Smooth muscle cell (in vitro differentiated cells): ENCODE measurements at regions not wholly inside any gene's neighbourhood (a gene's known extent, or its start where the extent isn't known, plus 50 kb on each side); places are given as distances from the start of the nearest gene placed in this dataset.

Experiments used
- DNase-seq: peaks from one replicate; lab custom pipeline; 2025; ENCODE audit not compliant: unreplicated experiment; lab: John Stamatoyannopoulos, UW
- H2AFZ ChIP-seq: fragments of 200-600 bp; sonication (generic); 2 replicates; pipeline ENCODE4 v1.6.0; 2016; ENCODE audit warnings: antibody characterized with exemption, low read depth, mild to moderate bottlenecking
- H3F3A ChIP-seq: fragments of 200-600 bp; sonication (generic); 2 replicates; pipeline ENCODE4 v1.6.0; 2017; ENCODE audit warnings: antibody characterized with exemption, low read depth
- H3K27ac ChIP-seq: fragments of 200-600 bp; sonication (generic); 2 replicates; pipeline ENCODE4 v1.5.1; 2016; ENCODE audit warnings: low read depth, mild to moderate bottlenecking
- H3K27me3 ChIP-seq: fragments of 200-600 bp; sonication (generic); 2 replicates; pipeline ENCODE4 v1.6.1; 2016; ENCODE audit warnings: low read depth, mild to moderate bottlenecking
- H3K36me3 ChIP-seq: fragments of 200-600 bp; sonication (generic); 2 replicates; pipeline ENCODE4 v1.5.1; 2016; ENCODE audit warnings: low read depth
- H3K4me1 ChIP-seq: fragments of 200-600 bp; sonication (generic); 2 replicates; pipeline ENCODE4 v1.5.1; 2016; ENCODE audit warnings: low read depth
- H3K4me2 ChIP-seq: fragments of 200-600 bp; sonication (generic); 2 replicates; pipeline ENCODE4 v1.6.0; 2016; ENCODE audit warnings: mild to moderate bottlenecking
- H3K4me3 ChIP-seq: fragments of 200-600 bp; sonication (generic); 2 replicates; pipeline ENCODE4 v1.5.1; 2016; ENCODE audit warnings: mild to moderate bottlenecking
- H3K79me2 ChIP-seq: fragments of 200-600 bp; sonication (generic); 2 replicates; pipeline ENCODE4 v1.6.0; 2016; ENCODE audit warnings: low read depth, mild to moderate bottlenecking
- H3K9ac ChIP-seq: fragments of 200-600 bp; sonication (generic); 2 replicates; pipeline ENCODE4 v1.6.0; 2016; ENCODE audit warnings: low read depth
- H3K9me3 ChIP-seq: fragments of 200-600 bp; sonication (generic); replicated peaks from 2 replicates; pipeline ENCODE4 v1.5.1; 2016; ENCODE audit warnings: low read depth
- H4K20me1 ChIP-seq: fragments of 200-600 bp; sonication (generic); 2 replicates; pipeline ENCODE4 v1.6.0; 2016; ENCODE audit warnings: low read depth
- WGBS: methylation state at CpG from one replicate; pipeline ENCODE4 v1.1.7; 2016; ENCODE audit warnings: low lambda C conversion rate; 5-methylcytosine and 5-hydroxymethylcytosine counted together
- TF ChIP-seq, protein P1 (sequence below): fragments of 200-600 bp; sonication (generic); IDR thresholded peaks from 2 replicates; pipeline ENCODE4 v1.5.1; 2017; ENCODE audit warnings: borderline replicate concordance, mild to moderate bottlenecking, antibody characterized with exemption; ENCODE audit not compliant: insufficient read depth, poor library complexity, severe bottlenecking

DNA sequence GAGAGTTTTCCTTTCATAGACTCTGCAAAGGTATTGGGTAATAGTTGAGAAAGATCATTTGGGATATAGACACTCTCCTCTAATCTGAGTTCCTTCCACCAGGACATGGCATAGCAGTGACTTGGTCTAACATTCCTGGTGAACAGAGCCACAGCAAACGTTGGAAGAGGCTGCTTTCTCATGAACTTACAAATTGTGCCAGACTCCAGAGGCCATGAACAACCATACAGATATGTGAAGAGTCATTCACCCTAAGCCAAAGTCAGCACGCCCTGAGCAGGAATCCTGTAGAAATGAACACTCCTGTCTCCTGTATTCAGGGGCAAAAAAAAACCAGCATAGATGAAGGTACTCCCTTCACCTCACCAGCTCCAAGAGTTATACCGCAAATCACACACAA, 152.8 kb downstream of the TMEM18 start:
- Histone ChIP-seq H3K4me2 (no peak overlapping the region), H3K9me3 (no peaks in the 10 kb centered on the region), H3K4me3 (no peak overlapping the region), H3K4me1 (no peaks in the 10 kb centered on the region), H3K36me3 (no peaks in the 10 kb centered on the region), H3K27ac (no peak overlapping the region), H3K79me2 (no peaks in the 10 kb centered on the region), H4K20me1 (no peaks in the 10 kb centered on the region), H3F3A (no peaks in the 10 kb centered on the region), H3K27me3 (no peaks in the 10 kb centered on the region), H3K9ac (no peak overlapping the region), H2AFZ (no peak overlapping the region)
- DNase-seq: no peak
- TF ChIP-seq, protein P1, sequence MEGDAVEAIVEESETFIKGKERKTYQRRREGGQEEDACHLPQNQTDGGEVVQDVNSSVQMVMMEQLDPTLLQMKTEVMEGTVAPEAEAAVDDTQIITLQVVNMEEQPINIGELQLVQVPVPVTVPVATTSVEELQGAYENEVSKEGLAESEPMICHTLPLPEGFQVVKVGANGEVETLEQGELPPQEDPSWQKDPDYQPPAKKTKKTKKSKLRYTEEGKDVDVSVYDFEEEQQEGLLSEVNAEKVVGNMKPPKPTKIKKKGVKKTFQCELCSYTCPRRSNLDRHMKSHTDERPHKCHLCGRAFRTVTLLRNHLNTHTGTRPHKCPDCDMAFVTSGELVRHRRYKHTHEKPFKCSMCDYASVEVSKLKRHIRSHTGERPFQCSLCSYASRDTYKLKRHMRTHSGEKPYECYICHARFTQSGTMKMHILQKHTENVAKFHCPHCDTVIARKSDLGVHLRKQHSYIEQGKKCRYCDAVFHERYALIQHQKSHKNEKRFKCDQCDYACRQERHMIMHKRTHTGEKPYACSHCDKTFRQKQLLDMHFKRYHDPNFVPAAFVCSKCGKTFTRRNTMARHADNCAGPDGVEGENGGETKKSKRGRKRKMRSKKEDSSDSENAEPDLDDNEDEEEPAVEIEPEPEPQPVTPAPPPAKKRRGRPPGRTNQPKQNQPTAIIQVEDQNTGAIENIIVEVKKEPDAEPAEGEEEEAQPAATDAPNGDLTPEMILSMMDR: no peak
- WGBS: 71% methylated on average over 3 of the region's 3 CpGs

DNA sequence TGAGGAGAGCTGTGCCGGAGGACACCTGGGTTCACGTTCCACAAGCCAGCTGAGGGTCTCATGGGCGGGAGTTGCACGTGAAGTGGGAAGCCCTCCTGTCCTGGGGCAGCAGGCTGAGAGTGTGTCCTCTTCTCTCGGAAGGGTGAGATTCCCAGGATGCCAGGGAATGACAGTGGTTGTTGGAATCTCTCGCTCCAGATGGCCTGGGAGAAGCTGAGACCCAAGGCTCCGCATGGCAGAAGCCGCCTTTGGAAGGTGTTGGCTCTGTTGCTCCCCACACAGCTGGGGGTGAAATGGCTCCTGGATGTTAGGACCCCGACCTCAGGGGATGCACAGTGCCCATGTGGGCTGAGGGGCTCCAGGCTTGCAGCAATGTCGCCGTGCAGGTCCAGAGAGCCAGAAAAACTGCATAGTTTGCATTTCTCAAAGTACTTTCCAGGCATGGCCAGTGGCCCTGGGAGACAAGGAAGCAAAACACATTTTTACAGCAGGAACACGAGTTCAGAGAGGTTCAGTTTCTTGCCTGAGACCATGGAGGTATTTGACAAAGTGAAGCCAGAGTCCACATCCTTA, 153.4 kb downstream of the TMEM18 start:
- no peak for DNase-seq
- TF ChIP-seq, protein P1: no peak
- H3K9ac ChIP-seq: no peak overlapping the region
- no peak overlapping the region for H3K27ac ChIP-seq
- H3K27me3 ChIP-seq: no peaks in the 10 kb centered on the region
- no peak overlapping the region for H3K4me2 ChIP-seq
- H3K36me3 ChIP-seq: no peaks in the 10 kb centered on the region
- H3K4me3 ChIP-seq: no peak overlapping the region
- H3F3A ChIP-seq: no peaks in the 10 kb centered on the region
- H4K20me1 ChIP-seq: no peaks in the 10 kb centered on the region
- no peak overlapping the region for H2AFZ ChIP-seq
- 79% methylated on average over 12 of the region's 12 CpGs for WGBS
- H3K9me3 ChIP-seq: no peaks in the 10 kb centered on the region
- H3K79me2 ChIP-seq: no peaks in the 10 kb centered on the region
- H3K4me1 ChIP-seq: no peaks in the 10 kb centered on the region

DNA sequence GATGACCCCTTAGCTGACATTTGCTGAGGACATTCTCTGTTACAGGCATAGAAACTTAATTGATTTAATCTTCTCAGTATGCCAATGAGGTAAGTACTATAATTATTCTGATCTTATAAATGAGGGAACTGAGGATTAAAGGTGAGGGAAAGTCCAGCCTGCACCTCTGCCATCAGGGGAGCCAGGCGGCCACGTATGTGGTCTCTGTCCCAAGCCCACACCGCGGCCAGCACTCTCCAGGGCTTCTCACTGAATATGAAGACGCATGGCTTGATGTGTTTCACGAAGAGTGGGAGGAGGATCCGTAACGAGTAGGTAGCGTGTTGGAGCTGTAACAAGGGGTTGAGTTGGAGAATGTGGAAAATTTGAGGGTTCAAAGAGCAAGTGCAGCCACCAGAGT, 154.4 kb downstream of the TMEM18 start:
- Histone ChIP-seq H3K36me3 (no peaks in the 10 kb centered on the region), H3K9me3 (no peaks in the 10 kb centered on the region), H3K27ac (no peak overlapping the region), H3F3A (no peaks in the 10 kb centered on the region), H3K4me2 (no peak overlapping the region), H3K27me3 (no peaks in the 10 kb centered on the region), H3K4me3 (no peak overlapping the region), H4K20me1 (no peaks in the 10 kb centered on the region), H3K9ac (no peak overlapping the region), H2AFZ (no peak overlapping the region), H3K4me1 (no peaks in the 10 kb centered on the region), H3K79me2 (no peaks in the 10 kb centered on the region)
- no peak for DNase-seq
- TF ChIP-seq, protein P1: no peak
- 91% methylated on average over 9 of the region's 9 CpGs for WGBS

DNA sequence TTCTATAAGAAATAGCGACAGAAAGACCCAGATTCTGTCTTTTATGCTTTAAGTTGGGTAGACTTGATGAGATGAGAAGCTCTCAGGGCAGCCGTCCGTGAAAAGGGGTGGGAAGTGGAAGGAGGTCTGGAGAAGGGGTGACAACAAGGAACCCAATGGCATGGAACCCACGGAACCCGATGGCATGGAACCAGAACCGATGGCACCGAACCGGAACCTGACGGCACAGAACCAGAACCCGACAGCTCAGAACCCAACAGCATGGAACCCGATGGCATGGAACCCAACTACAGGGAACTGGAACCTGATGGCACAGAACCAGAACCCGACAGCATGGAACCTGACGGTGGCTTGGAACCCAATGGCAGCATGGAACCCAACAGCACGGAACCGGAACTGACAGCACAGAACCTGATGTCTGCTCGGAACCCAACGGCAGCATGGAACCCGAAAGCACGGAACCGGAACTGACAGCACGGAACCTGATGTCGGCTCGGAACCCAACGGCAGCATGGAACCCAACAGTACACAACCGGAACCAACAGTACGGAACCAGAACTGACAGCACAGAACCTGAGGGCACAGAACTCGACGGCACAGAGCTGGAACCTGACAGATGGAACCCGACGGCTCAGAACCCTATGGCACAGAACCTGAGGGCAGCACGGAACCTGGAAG, 155.2 kb downstream of the TMEM18 start:
- Histone ChIP-seq H4K20me1 (no peaks in the 10 kb centered on the region), H3K36me3 (no peaks in the 10 kb centered on the region), H3K9ac (no peak overlapping the region), H3K4me1 (no peaks in the 10 kb centered on the region), H3F3A (no peaks in the 10 kb centered on the region), H3K4me2 (no peak overlapping the region), H3K9me3 (no peaks in the 10 kb centered on the region), H2AFZ (no peak overlapping the region), H3K27ac (no peak overlapping the region), H3K27me3 (no peaks in the 10 kb centered on the region), H3K4me3 (no peak overlapping the region), H3K79me2 (no peaks in the 10 kb centered on the region)
- no peak for DNase-seq
- WGBS: 96% methylated on average over 31 of the region's 31 CpGs
- TF ChIP-seq, protein P1: no peak
